GM23338 (cell line): ENCODE measurements at regions not wholly inside any gene's neighbourhood (a gene's known extent, or its start where the extent isn't known, plus 50 kb on each side); places are given as distances from the start of the nearest gene placed in this dataset.

ENCODE experiments used
- ETS1 ChIP-seq: IDR thresholded peaks from 2 replicates; pipeline ENCODE4 v1.6.1; 2016; ENCODE audit warnings: antibody characterized with exemption
- EZH2phosphoT487 ChIP-seq: fragments of 200-600 bp; sonication (generic); IDR thresholded peaks from one replicate; pipeline ENCODE4 v1.8.1; 2018; ENCODE audit warnings: antibody characterized with exemption; ENCODE audit not compliant: unreplicated experiment
- POLR2AphosphoS5 ChIP-seq: IDR thresholded peaks from 2 replicates; pipeline ENCODE4 v1.6.1; 2016; ENCODE audit warnings: antibody characterized with exemption, low read depth

- TF ChIP-seq ETS1: no peak
- TF ChIP-seq EZH2phosphoT487: no peak
- no peak for TF ChIP-seq POLR2AphosphoS5
These were observed 824.0 kb downstream of the RAPGEF2 start for GRCh38 chr4:159926871-159927270.
